ENCODE measurements at regions not wholly inside any gene's neighbourhood (a gene's known extent, or its start where the extent isn't known, plus 50 kb on each side); places are given as distances from the start of the nearest gene placed in this dataset.

DNA sequence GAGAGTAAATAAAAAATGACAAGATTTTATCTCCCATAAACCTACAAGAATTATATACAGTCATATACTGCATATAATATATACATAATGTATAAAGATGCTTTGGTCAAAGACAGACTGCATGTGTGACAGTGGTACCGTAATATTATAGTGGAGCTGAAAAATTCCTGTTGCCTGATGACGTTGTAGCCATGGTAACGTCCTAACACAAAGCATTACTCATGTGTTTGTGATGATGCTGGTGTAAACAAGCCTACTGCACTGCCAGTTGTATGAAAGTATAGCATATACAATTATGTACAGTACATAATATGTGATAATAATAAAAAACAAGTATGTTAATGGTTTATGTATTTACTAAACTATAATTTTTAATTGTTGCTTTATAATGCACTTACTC, 245.2 kb upstream of the CENPE start:
- no peaks in the 10 kb centered on the region for H3K9me3 ChIP-seq

DNA sequence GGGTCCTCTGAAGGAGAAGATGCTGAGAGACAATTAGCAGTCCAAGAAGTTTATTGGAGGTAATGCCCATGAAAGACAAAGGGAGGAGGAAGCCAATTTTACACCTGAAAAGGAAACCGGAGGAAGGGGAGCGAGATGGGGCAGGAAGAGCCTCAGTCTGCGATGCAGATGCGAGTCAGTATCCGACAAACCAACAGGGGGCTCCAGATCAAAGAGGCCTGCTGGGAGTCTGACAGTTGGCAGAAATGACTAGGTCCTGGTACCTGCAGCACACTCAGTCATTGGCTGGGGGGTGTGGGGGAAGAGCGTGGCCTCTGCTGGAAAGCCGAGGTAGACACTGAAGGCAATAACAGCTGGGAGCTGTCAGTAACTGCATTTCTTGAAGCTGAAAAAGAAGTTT, 231.1 kb upstream of the CENPE start:
- Histone ChIP-seq H3K9me3 (no peaks in the 10 kb centered on the region), H3K4me1 (no peaks in the 10 kb centered on the region), H3K27me3 (no peaks in the 10 kb centered on the region), H3K4me3 (no peak overlapping the region), H3K36me3 (no peaks in the 10 kb centered on the region), H3K27ac (no peak overlapping the region)
- DNase-seq (ENCODE audit: extremely low spot score in 2 of 2) = no peak
- intact Hi-C loops (cut with DNase I) = no loop called here
- TF ChIP-seq POLR2A (IDR thresholded peaks at IDR 0.05) = no peak
- no peak for TF ChIP-seq POLR2AphosphoS5 (IDR thresholded peaks at IDR 0.05; ENCODE audit: insufficient read depth in 1 of 2, low read depth in 1 of 2)
- TF ChIP-seq, protein P1, sequence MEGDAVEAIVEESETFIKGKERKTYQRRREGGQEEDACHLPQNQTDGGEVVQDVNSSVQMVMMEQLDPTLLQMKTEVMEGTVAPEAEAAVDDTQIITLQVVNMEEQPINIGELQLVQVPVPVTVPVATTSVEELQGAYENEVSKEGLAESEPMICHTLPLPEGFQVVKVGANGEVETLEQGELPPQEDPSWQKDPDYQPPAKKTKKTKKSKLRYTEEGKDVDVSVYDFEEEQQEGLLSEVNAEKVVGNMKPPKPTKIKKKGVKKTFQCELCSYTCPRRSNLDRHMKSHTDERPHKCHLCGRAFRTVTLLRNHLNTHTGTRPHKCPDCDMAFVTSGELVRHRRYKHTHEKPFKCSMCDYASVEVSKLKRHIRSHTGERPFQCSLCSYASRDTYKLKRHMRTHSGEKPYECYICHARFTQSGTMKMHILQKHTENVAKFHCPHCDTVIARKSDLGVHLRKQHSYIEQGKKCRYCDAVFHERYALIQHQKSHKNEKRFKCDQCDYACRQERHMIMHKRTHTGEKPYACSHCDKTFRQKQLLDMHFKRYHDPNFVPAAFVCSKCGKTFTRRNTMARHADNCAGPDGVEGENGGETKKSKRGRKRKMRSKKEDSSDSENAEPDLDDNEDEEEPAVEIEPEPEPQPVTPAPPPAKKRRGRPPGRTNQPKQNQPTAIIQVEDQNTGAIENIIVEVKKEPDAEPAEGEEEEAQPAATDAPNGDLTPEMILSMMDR (IDR thresholded peaks at IDR 0.05) = no peak

More for the DNA sequence above, 245.2 kb upstream of the CENPE start:
- TF ChIP-seq POLR2AphosphoS5 (IDR thresholded peaks at IDR 0.05; ENCODE audit: insufficient read depth in 1 of 2, low read depth in 1 of 2) = no peak
- no peak for TF ChIP-seq POLR2A (IDR thresholded peaks at IDR 0.05)
- TF ChIP-seq, protein P1 (IDR thresholded peaks at IDR 0.05) = no peak
- H3K27ac ChIP-seq = no peak overlapping the region
- H3K27me3 ChIP-seq = no peaks in the 10 kb centered on the region
- no peaks in the 10 kb centered on the region for H3K4me1 ChIP-seq
- intact Hi-C loops (cut with DNase I) = loop anchor here (10.0 kb wide), 1 partner anchor 229 kb away; no protein-coding TSS in a partner anchor
- H3K4me3 ChIP-seq = no peak overlapping the region
- no peak for DNase-seq (ENCODE audit: extremely low spot score in 2 of 2)
- H3K36me3 ChIP-seq = no peaks in the 10 kb centered on the region

DNA sequence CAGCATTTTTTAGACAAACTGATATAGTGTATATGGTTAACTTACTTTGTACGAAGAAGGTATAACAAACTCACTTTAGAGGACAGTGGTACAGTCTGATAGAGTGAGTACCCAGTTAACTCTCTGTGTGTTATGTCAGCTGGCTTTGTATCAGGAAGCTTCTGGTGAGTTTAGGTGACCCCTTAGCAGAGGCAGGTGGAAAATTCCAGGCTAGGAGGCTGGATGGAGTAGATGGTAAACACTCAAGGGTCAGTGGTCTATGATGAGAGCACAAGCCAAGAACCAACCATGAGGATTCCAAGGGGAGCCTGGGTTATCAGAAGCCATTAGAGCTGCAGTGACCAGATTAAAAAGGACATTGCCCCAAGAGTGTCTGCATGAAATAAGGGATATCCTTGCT, 227.3 kb upstream of the CENPE start:
- no peak overlapping the region for H3K27ac ChIP-seq

DNA sequence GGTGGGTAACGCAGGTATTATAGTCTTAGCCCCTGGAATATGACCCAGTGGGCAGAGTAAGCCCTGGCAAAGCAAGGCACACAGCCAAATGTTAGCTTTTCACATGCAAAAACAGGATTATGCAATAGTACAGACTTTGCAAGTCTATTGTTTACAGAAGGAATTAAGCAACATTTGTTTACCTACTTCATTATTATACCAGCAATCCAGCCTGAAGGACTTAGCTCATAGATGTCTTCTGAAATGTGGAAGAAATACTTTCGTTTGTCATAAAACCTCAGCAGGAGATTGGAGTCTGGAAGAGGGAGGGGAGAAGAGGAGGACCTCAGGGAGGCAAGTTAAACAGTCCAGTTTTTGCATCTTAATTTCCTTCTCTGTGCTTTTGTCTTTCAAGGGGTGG, 226.7 kb upstream of the CENPE start:
- intact Hi-C loops (cut with DNase I) = no loop called here
- no peak for DNase-seq (ENCODE audit: extremely low spot score in 2 of 2)
- H3K4me3 ChIP-seq = no peak overlapping the region
- H3K36me3 ChIP-seq = no peaks in the 10 kb centered on the region
- H3K9me3 ChIP-seq = no peaks in the 10 kb centered on the region
- H3K27me3 ChIP-seq = no peaks in the 10 kb centered on the region
- TF ChIP-seq POLR2A (IDR thresholded peaks at IDR 0.05) = no peak
- TF ChIP-seq POLR2AphosphoS5 (IDR thresholded peaks at IDR 0.05; ENCODE audit: insufficient read depth in 1 of 2, low read depth in 1 of 2) = no peak
- TF ChIP-seq, protein P1 (IDR thresholded peaks at IDR 0.05) = no peak
- no peak overlapping the region for H3K27ac ChIP-seq
- no peaks in the 10 kb centered on the region for H3K4me1 ChIP-seq

More for the DNA sequence above, 227.3 kb upstream of the CENPE start:
- no peaks in the 10 kb centered on the region for H3K27me3 ChIP-seq
- no peak overlapping the region for H3K4me3 ChIP-seq
- H3K9me3 ChIP-seq = no peaks in the 10 kb centered on the region
- no peak for DNase-seq (ENCODE audit: extremely low spot score in 2 of 2)
- intact Hi-C loops (cut with DNase I) = no loop called here
- no peaks in the 10 kb centered on the region for H3K36me3 ChIP-seq
- H3K4me1 ChIP-seq = no peaks in the 10 kb centered on the region
- TF ChIP-seq POLR2A (IDR thresholded peaks at IDR 0.05) (no peak), POLR2AphosphoS5 (IDR thresholded peaks at IDR 0.05; ENCODE audit: insufficient read depth in 1 of 2, low read depth in 1 of 2) (no peak)
- TF ChIP-seq, protein P1 (IDR thresholded peaks at IDR 0.05) = no peak

DNA sequence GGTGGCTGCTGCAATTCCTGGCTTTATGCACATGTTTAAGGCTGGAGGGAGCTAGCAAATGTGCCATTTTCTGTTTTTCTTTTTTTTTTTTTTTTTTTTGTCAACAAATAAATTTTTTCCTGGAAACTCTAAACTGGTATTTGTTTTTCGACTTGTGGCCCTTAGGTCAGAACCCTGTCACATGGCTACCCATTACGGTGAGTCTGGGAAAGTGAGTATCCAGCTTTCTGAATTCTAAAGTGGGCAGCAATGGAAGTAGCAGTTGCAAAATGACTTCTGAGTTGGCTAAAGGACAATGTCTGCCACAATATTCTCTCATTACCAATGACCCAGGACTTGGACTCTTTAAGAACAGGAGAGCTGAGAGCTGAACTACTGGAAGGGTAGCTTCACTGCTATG, 225.1 kb upstream of the CENPE start:
- no peaks in the 10 kb centered on the region for H3K27me3 ChIP-seq

More for the DNA sequence above, 225.1 kb upstream of the CENPE start:
- Histone ChIP-seq H3K4me1 (no peaks in the 10 kb centered on the region), H3K27ac (no peak overlapping the region), H3K9me3 (no peaks in the 10 kb centered on the region), H3K36me3 (no peaks in the 10 kb centered on the region), H3K4me3 (no peak overlapping the region)
- no peak for DNase-seq (ENCODE audit: extremely low spot score in 2 of 2)
- intact Hi-C loops (cut with DNase I) = no loop called here
- TF ChIP-seq, protein P1 (IDR thresholded peaks at IDR 0.05) = no peak
- TF ChIP-seq POLR2AphosphoS5 (IDR thresholded peaks at IDR 0.05; ENCODE audit: insufficient read depth in 1 of 2, low read depth in 1 of 2) (no peak), POLR2A (IDR thresholded peaks at IDR 0.05) (no peak)
